Thoracic aorta (tissue), 2 donors: ENCODE measurements at regions not wholly inside any gene's neighbourhood (a gene's known extent, or its start where the extent isn't known, plus 50 kb on each side); places are given as distances from the start of the nearest gene placed in this dataset.

Source experiments
- ATAC-seq: fragments of 150-250 bp; one replicate; pipeline ENCODE4 v1.8.0; 2017; ENCODE audit warnings: low read depth; ENCODE audit not compliant: insufficient number of reproducible peaks, low FRiP score
- DNase-seq: peaks from one replicate; pipeline ENCODE4 v3.0.0-alpha.2; 2020; ENCODE audit warnings: low spot score
- H3K27ac ChIP-seq, 2 donors: fragments of 200-600 bp; sonication (generic); 1 replicate in 1 of 2; 2 replicates in 1 of 2; pipeline ENCODE4 v1.5.1; 2016; ENCODE audit warnings: mild to moderate bottlenecking in 2 of 2, moderate library complexity in 2 of 2
- H3K27me3 ChIP-seq: fragments of 200-600 bp; sonication (generic); replicated peaks from 2 replicates; pipeline ENCODE4 v1.6.0; 2016; ENCODE audit warnings: mild to moderate bottlenecking; ENCODE audit not compliant: insufficient read depth
- H3K36me3 ChIP-seq: fragments of 200-600 bp; sonication (generic); one replicate; pipeline ENCODE4 v1.5.1; 2016
- H3K4me1 ChIP-seq, 2 donors: fragments of 200-600 bp; sonication (generic); 1 replicate in 1 of 2; 2 replicates in 1 of 2; pipeline versions ENCODE4 v1.5.1 to v1.6.0; 2016; ENCODE audit warnings: low read depth in 2 of 2, mild to moderate bottlenecking in 1 of 2; ENCODE audit not compliant: control insufficient read depth in 1 of 2
- H3K4me3 ChIP-seq: fragments of 200-600 bp; sonication (generic); 2 replicates; pipeline ENCODE4 v1.5.1; 2016; ENCODE audit warnings: mild to moderate bottlenecking
- H3K9me3 ChIP-seq: fragments of 200-600 bp; sonication (generic); 2 replicates; pipeline ENCODE4 v1.5.1; 2016
- TF ChIP-seq, protein P1 (sequence below): fragments of 200-600 bp; sonication (generic); IDR thresholded peaks from one replicate; pipeline ENCODE4 v1.5.1; 2019; ENCODE audit warnings: antibody characterized with exemption

DNA sequence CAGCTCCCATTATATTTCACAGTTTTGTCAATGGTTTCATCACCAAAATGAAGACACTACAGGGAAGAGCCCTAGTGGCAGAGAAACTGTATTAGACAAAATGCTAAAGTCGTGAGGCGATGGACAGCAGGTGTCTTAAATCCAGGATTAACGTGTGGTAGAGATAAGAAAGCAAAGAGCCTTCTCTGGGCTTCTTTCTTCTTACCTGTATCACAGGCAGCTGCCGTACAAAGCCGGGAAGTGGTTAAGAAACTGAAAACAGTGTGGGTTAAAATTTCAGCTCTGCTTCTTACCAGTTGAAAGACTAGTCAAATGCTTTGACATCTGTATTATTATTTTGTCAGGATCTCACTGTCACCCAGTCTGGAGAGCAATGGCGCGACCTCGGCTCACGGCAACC is 98.2 kb upstream of the NUDT7 start:
- H3K36me3 ChIP-seq, result no peaks in the 10 kb centered on the region
- no peaks in the 10 kb centered on the region for H3K4me1 ChIP-seq
- TF ChIP-seq, protein P1, sequence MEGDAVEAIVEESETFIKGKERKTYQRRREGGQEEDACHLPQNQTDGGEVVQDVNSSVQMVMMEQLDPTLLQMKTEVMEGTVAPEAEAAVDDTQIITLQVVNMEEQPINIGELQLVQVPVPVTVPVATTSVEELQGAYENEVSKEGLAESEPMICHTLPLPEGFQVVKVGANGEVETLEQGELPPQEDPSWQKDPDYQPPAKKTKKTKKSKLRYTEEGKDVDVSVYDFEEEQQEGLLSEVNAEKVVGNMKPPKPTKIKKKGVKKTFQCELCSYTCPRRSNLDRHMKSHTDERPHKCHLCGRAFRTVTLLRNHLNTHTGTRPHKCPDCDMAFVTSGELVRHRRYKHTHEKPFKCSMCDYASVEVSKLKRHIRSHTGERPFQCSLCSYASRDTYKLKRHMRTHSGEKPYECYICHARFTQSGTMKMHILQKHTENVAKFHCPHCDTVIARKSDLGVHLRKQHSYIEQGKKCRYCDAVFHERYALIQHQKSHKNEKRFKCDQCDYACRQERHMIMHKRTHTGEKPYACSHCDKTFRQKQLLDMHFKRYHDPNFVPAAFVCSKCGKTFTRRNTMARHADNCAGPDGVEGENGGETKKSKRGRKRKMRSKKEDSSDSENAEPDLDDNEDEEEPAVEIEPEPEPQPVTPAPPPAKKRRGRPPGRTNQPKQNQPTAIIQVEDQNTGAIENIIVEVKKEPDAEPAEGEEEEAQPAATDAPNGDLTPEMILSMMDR, result no peak
- ATAC-seq (no peak), DNase-seq (no peak)
- no peaks in the 10 kb centered on the region for H3K9me3 ChIP-seq
- H3K4me3 ChIP-seq, result no peak overlapping the region
- no peaks in the 10 kb centered on the region for H3K27me3 ChIP-seq
- H3K27ac ChIP-seq, result no peak overlapping the region

DNA sequence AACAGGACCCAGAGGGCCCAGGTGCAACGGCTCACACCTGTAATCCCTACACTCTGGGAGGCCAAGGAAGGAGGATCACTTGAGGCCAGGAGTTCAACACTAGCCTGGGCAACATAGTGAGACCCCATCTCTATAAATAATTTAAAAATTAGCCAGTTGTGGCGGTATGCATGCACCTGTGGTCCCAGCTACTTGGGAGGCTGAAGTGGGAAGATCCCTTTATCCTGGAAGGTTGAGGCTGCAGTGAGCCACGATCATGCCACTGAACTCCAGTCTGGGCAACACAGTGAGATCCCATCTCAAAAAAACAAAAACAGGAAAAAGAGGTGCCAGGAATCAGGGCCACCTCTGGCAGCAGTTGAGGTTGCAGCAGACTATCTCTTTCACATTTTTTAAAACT is 85.7 kb upstream of the NUDT7 start:
- Histone ChIP-seq H3K9me3 (no peaks in the 10 kb centered on the region), H3K27ac (peak overlapping the region; percentile 52 to 80), H3K27me3 (no peaks in the 10 kb centered on the region), H3K36me3 (no peaks in the 10 kb centered on the region), H3K4me3 (no peak overlapping the region), H3K4me1 (peaks cover 11 to 30% of the 10 kb centered on the region in 2 donors)
- TF ChIP-seq, protein P1, result no peak
- ATAC-seq (no peak), DNase-seq (no peak)

DNA sequence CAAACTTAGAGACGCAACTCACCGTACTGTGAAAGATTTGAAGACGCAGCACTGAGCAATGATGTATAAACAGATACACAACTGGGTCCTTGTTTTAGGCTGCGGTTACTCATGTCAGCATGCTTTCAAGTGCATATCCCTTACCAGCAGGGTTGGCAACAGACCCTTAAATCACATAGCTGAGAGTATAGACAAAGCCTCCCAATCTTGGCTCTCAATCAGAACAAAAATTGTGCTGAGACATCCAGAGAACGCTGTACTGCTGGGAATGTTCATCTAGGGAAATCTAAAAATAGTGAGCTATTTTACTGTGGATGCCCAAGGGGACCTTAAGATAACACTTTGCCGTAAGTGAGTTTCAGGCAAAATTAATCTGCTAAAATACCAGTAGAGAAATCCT is 84.4 kb upstream of the NUDT7 start:
- DNase-seq (peak; percentile 5), ATAC-seq (peak; percentile 79)
- TF ChIP-seq, protein P1, result no peak
- peaks cover 11 to 40% of the 10 kb centered on the region in 2 donors for H3K4me1 ChIP-seq
- H3K4me3 ChIP-seq, result peak overlapping the region; percentile 52
- no peaks in the 10 kb centered on the region for H3K36me3 ChIP-seq
- no peaks in the 10 kb centered on the region for H3K27me3 ChIP-seq
- H3K9me3 ChIP-seq, result no peaks in the 10 kb centered on the region
- H3K27ac ChIP-seq, result peak overlapping the region; percentile 52 to 80

DNA sequence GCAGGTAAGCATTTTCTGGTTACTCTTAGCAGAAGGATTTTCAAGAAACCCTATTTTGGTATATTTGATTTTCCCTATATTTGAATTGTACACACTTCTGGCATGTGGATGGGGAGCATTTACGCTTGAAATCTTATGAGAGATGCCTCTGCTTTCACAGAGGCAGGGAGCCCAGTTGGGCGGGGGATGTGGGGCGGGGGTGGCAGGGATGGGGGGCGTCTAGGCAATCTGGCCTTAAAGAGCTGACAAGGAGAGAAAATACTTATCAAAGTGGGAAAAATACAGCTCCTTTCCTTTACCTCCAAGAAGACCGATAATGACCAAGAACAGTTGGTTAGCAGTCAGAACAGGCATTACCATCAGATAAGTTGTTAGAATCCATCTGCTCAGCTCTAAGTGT is 79.1 kb upstream of the NUDT7 start:
- Histone ChIP-seq H3K9me3 (no peaks in the 10 kb centered on the region), H3K27me3 (no peaks in the 10 kb centered on the region), H3K4me1 (peaks cover 4 to 19% of the 10 kb centered on the region in 2 donors), H3K36me3 (no peaks in the 10 kb centered on the region), H3K27ac (no peak overlapping the region), H3K4me3 (no peak overlapping the region)
- no peak for DNase-seq
- no peak for ATAC-seq
- TF ChIP-seq, protein P1, result no peak

DNA sequence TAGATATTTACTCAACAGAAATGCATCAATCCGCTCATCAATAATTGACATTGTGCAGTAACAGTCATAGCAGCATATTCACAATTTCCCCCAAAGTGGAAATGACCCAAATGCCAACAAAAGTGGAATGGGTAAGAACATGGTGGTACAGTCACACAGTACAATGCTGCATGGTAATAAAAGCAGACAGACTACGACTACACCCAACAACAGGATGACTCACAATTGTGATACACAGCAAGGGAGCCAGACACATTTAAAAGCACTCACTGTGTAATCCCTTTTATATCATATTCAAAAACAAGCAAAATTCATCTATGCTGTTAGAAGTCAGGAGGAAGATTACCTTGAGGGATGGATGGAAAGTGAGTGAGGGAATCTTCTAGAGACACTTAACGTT is 76.5 kb upstream of the NUDT7 start:
- no peak for ATAC-seq

More for the DNA sequence above, 76.5 kb upstream of the NUDT7 start:
- H3K27me3 ChIP-seq, result no peaks in the 10 kb centered on the region
- no peaks in the 10 kb centered on the region for H3K9me3 ChIP-seq
- H3K36me3 ChIP-seq, result no peaks in the 10 kb centered on the region
- peaks cover 0 to 11% of the 10 kb centered on the region in 2 donors for H3K4me1 ChIP-seq
- no peak overlapping the region for H3K27ac ChIP-seq
- H3K4me3 ChIP-seq, result no peak overlapping the region
- TF ChIP-seq, protein P1, result no peak
- DNase-seq, result no peak
